ACC112 (cell line): ENCODE measurements at regions not wholly inside any gene's neighbourhood (a gene's known extent, or its start where the extent isn't known, plus 50 kb on each side); places are given as distances from the start of the nearest gene placed in this dataset.

Experiments used
- H2AFZ ChIP-seq: fragments of 200-600 bp; sonication (generic); one replicate; pipeline ENCODE4 v1.6.0; 2017; ENCODE audit warnings: antibody characterized with exemption, low read length; ENCODE audit not compliant: unreplicated experiment
- H3K27ac ChIP-seq: fragments of 200-600 bp; sonication (generic); 2 replicates; pipeline ENCODE4 v1.5.1; 2014; ENCODE audit warnings: low read depth, mild to moderate bottlenecking, antibody characterized with exemption, low read length, moderate library complexity
- H3K27me3 ChIP-seq: fragments of 200-600 bp; sonication (generic); 2 replicates; pipeline ENCODE4 v1.6.1; 2014; ENCODE audit warnings: mild to moderate bottlenecking, antibody characterized with exemption, low read length, moderate library complexity, mixed read lengths; ENCODE audit not compliant: insufficient read depth
- H3K36me3 ChIP-seq: fragments of 200-600 bp; sonication (generic); 2 replicates; pipeline ENCODE4 v1.6.1; 2016; ENCODE audit warnings: mild to moderate bottlenecking, antibody characterized with exemption, low read length, moderate library complexity, mixed read lengths; ENCODE audit not compliant: insufficient read depth
- H3K4me1 ChIP-seq: fragments of 200-600 bp; sonication (generic); one replicate; pipeline ENCODE4 v1.6.1; 2016; ENCODE audit warnings: low read length, mixed read lengths; ENCODE audit not compliant: insufficient read depth, unreplicated experiment, control insufficient read depth
- H3K4me3 ChIP-seq: fragments of 200-600 bp; sonication (generic); 2 replicates; pipeline ENCODE4 v1.5.1; 2014; ENCODE audit warnings: mild to moderate bottlenecking, low read depth, low read length
- H3K79me2 ChIP-seq: fragments of 200-600 bp; sonication (generic); one replicate; pipeline ENCODE4 v1.6.0; 2016; ENCODE audit warnings: low read length; ENCODE audit not compliant: control insufficient read depth, unreplicated experiment, insufficient read depth

- Histone ChIP-seq H3K27me3 (no peaks in the 10 kb centered on the region), H2AFZ (no peak overlapping the region), H3K36me3 (no peaks in the 10 kb centered on the region), H3K4me1 (no peaks in the 10 kb centered on the region), H3K79me2 (no peaks in the 10 kb centered on the region), H3K27ac (no peak overlapping the region), H3K4me3 (no peak overlapping the region)
Observed at GRCh38 chr3:7847521-7847920, 654.1 kb upstream of the LMCD1 start.

- H3K79me2 ChIP-seq = no peaks in the 10 kb centered on the region
- no peak overlapping the region for H3K4me3 ChIP-seq
- H3K4me1 ChIP-seq = no peaks in the 10 kb centered on the region
- no peaks in the 10 kb centered on the region for H3K27me3 ChIP-seq
- H3K36me3 ChIP-seq = no peaks in the 10 kb centered on the region
- no peak overlapping the region for H2AFZ ChIP-seq
- no peak overlapping the region for H3K27ac ChIP-seq
Observed at GRCh38 chr3:7854266-7854665, 647.4 kb upstream of the LMCD1 start.

- Histone ChIP-seq H3K27me3 (no peaks in the 10 kb centered on the region), H3K4me1 (no peaks in the 10 kb centered on the region), H3K4me3 (no peak overlapping the region), H3K36me3 (no peaks in the 10 kb centered on the region), H3K27ac (no peak overlapping the region), H2AFZ (no peak overlapping the region), H3K79me2 (no peaks in the 10 kb centered on the region)
Observed at GRCh38 chr3:7854721-7855120, 646.9 kb upstream of the LMCD1 start.

- no peak overlapping the region for H2AFZ ChIP-seq
- H3K4me3 ChIP-seq = no peak overlapping the region
- H3K27ac ChIP-seq = no peak overlapping the region
- no peaks in the 10 kb centered on the region for H3K4me1 ChIP-seq
- H3K79me2 ChIP-seq = no peaks in the 10 kb centered on the region
- no peaks in the 10 kb centered on the region for H3K27me3 ChIP-seq
- no peaks in the 10 kb centered on the region for H3K36me3 ChIP-seq
Observed at GRCh38 chr3:7865611-7866010, 636.0 kb upstream of the LMCD1 start.

- H3K36me3 ChIP-seq = no peaks in the 10 kb centered on the region
- H3K79me2 ChIP-seq = no peaks in the 10 kb centered on the region
- H3K27ac ChIP-seq = no peak overlapping the region
- H3K27me3 ChIP-seq = no peaks in the 10 kb centered on the region
- no peak overlapping the region for H3K4me3 ChIP-seq
- H3K4me1 ChIP-seq = no peaks in the 10 kb centered on the region
- no peak overlapping the region for H2AFZ ChIP-seq
Observed at GRCh38 chr3:7867587-7867986, 634.0 kb upstream of the LMCD1 start.

GRCh38 chr3:7871003-7871560 lies 630.5 kb upstream of the LMCD1 start:
- H3K79me2 ChIP-seq = no peaks in the 10 kb centered on the region

GRCh38 chr3:7874116-7874515 lies 627.5 kb upstream of the LMCD1 start:
- H3K27ac ChIP-seq = no peak overlapping the region
- no peak overlapping the region for H2AFZ ChIP-seq
- H3K36me3 ChIP-seq = no peaks in the 10 kb centered on the region
- no peaks in the 10 kb centered on the region for H3K27me3 ChIP-seq
- H3K79me2 ChIP-seq = no peaks in the 10 kb centered on the region
- H3K4me3 ChIP-seq = no peak overlapping the region
- H3K4me1 ChIP-seq = no peaks in the 10 kb centered on the region

More at GRCh38 chr3:7871003-7871560, 630.5 kb upstream of the LMCD1 start:
- H3K27ac ChIP-seq = no peak overlapping the region
- no peaks in the 10 kb centered on the region for H3K27me3 ChIP-seq
- no peaks in the 10 kb centered on the region for H3K4me1 ChIP-seq
- H2AFZ ChIP-seq = no peak overlapping the region
- no peak overlapping the region for H3K4me3 ChIP-seq
- H3K36me3 ChIP-seq = no peaks in the 10 kb centered on the region

GRCh38 chr3:7875925-7876324 lies 625.7 kb upstream of the LMCD1 start:
- Histone ChIP-seq H3K36me3 (no peaks in the 10 kb centered on the region), H3K27ac (no peak overlapping the region), H3K79me2 (no peaks in the 10 kb centered on the region), H2AFZ (no peak overlapping the region), H3K4me1 (no peaks in the 10 kb centered on the region), H3K27me3 (no peaks in the 10 kb centered on the region), H3K4me3 (no peak overlapping the region)

- no peak overlapping the region for H3K4me3 ChIP-seq
- H3K79me2 ChIP-seq = no peaks in the 10 kb centered on the region
- H3K27me3 ChIP-seq = no peaks in the 10 kb centered on the region
- no peaks in the 10 kb centered on the region for H3K4me1 ChIP-seq
- H3K27ac ChIP-seq = no peak overlapping the region
- H2AFZ ChIP-seq = no peak overlapping the region
- no peaks in the 10 kb centered on the region for H3K36me3 ChIP-seq
Observed at GRCh38 chr3:7876741-7877297, 624.8 kb upstream of the LMCD1 start.

- H3K4me1 ChIP-seq = no peaks in the 10 kb centered on the region
- H2AFZ ChIP-seq = no peak overlapping the region
- no peaks in the 10 kb centered on the region for H3K36me3 ChIP-seq
- H3K4me3 ChIP-seq = no peak overlapping the region
- no peak overlapping the region for H3K27ac ChIP-seq
- H3K79me2 ChIP-seq = no peaks in the 10 kb centered on the region
- no peaks in the 10 kb centered on the region for H3K27me3 ChIP-seq
Observed at GRCh38 chr3:7877312-7877711, 624.3 kb upstream of the LMCD1 start.

GRCh38 chr3:7879572-7879971 lies 622.1 kb upstream of the LMCD1 start:
- no peaks in the 10 kb centered on the region for H3K27me3 ChIP-seq
- no peaks in the 10 kb centered on the region for H3K79me2 ChIP-seq
- H3K4me3 ChIP-seq = no peak overlapping the region
- H3K36me3 ChIP-seq = no peaks in the 10 kb centered on the region
- no peaks in the 10 kb centered on the region for H3K4me1 ChIP-seq
- H2AFZ ChIP-seq = no peak overlapping the region
- no peak overlapping the region for H3K27ac ChIP-seq
